ENCODE measurements at regions not wholly inside any gene's neighbourhood (a gene's known extent, or its start where the extent isn't known, plus 50 kb on each side); places are given as distances from the start of the nearest gene placed in this dataset.

DNA sequence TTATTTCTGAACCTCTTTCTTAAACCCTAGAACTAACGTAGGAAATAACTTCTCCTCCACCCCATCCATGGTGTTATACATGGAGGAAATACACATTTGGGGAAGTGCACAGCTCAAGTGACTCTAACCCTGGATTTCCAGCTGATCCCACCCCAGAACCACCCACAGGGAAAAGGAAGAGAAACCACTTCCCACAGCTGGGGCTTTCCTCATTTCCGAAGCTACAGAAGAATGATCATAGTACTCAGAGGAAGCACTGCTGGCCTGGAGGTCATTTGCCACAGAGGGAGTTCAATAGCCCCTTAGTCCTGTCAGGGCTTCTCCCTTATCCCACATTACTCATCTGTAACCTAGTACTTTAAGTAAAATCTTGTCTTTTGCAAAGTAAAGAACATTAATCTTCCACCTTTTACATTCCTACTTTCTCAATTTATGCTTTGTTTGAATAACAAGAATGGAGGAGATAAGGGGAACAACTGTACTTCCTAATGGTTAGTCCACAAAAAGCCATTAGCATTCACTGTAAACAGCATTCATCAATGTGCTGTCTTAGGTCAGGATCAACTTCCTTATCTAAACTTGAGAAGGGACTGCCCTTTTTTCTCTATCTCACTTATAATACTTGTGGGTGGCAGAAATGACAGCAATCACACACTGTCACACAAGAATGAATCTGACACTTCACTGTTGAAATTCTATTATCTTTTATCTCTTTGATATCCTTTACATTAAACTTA lies 63.0 kb upstream of the RGS1 start (continued):
- TF ChIP-seq, protein P1, sequence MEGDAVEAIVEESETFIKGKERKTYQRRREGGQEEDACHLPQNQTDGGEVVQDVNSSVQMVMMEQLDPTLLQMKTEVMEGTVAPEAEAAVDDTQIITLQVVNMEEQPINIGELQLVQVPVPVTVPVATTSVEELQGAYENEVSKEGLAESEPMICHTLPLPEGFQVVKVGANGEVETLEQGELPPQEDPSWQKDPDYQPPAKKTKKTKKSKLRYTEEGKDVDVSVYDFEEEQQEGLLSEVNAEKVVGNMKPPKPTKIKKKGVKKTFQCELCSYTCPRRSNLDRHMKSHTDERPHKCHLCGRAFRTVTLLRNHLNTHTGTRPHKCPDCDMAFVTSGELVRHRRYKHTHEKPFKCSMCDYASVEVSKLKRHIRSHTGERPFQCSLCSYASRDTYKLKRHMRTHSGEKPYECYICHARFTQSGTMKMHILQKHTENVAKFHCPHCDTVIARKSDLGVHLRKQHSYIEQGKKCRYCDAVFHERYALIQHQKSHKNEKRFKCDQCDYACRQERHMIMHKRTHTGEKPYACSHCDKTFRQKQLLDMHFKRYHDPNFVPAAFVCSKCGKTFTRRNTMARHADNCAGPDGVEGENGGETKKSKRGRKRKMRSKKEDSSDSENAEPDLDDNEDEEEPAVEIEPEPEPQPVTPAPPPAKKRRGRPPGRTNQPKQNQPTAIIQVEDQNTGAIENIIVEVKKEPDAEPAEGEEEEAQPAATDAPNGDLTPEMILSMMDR (IDR thresholded peaks at IDR 0.05; ENCODE audit: control extremely low read depth in 1 of 3, insufficient read depth in 1 of 3, low read depth in 1 of 3, low read length in 3 of 3) = no peak
- no peak for TF ChIP-seq ATF3 (IDR thresholded peaks at IDR 0.05; ENCODE audit: insufficient read depth, low read depth, low read length)
- TF ChIP-seq CHD1 (IDR thresholded peaks at IDR 0.05; ENCODE audit: low read depth, low read length) = no peak

All from H1 (cell line).